Endodermal cell (in vitro differentiated cells): ENCODE measurements at regions not wholly inside any gene's neighbourhood (a gene's known extent, or its start where the extent isn't known, plus 50 kb on each side); places are given as distances from the start of the nearest gene placed in this dataset.
A peak's percentile ranks its signal among the peaks of the same experiment; 100 is the strongest.

Source experiments
- DNase-seq: peaks from one replicate; pipeline ENCODE4 v3.0.0-alpha.2; 2017
- H3K27ac ChIP-seq: 2 replicates; pipeline ENCODE4 v1.5.1; 2013; ENCODE audit warnings: mild to moderate bottlenecking, low read depth, low read length, moderate library complexity
- H3K27me3 ChIP-seq: 2 replicates; pipeline ENCODE4 v1.6.1; 2013; ENCODE audit warnings: mild to moderate bottlenecking, low read length, moderate library complexity; ENCODE audit not compliant: insufficient read depth, control insufficient read depth, poor library complexity, severe bottlenecking
- H3K36me3 ChIP-seq: 2 replicates; pipeline ENCODE4 v1.7.0; 2013; ENCODE audit warnings: mild to moderate bottlenecking, low read length, moderate library complexity; ENCODE audit not compliant: control insufficient read depth, insufficient read depth
- H3K4me1 ChIP-seq: one replicate; pipeline ENCODE4 v1.7.0; 2013; ENCODE audit warnings: low read length; ENCODE audit not compliant: control insufficient read depth, insufficient read depth
- H3K4me3 ChIP-seq: 2 replicates; pipeline ENCODE4 v1.5.1; 2013; ENCODE audit warnings: mild to moderate bottlenecking, low read length, moderate library complexity
- H3K9ac ChIP-seq: 2 replicates; pipeline ENCODE4 v1.6.1; 2013; ENCODE audit warnings: mild to moderate bottlenecking, low read length, moderate library complexity; ENCODE audit not compliant: poor library complexity, severe bottlenecking; ENCODE audit errors: extremely low read depth
- H3K9me3 ChIP-seq: 2 replicates; pipeline ENCODE4 v1.6.1; 2013; ENCODE audit warnings: mild to moderate bottlenecking, low read length, moderate library complexity; ENCODE audit not compliant: control insufficient read depth
- H3K27ac Mint-ChIP-seq: 2 replicates; pipeline ENCODE4 v1.8.0; 2020; ENCODE audit warnings: mixed read lengths
- H3K27me3 Mint-ChIP-seq: 2 replicates; pipeline ENCODE4 v1.8.0; 2021; ENCODE audit warnings: mild to moderate bottlenecking, mixed read lengths; ENCODE audit not compliant: insufficient read depth
- H3K36me3 Mint-ChIP-seq: 2 replicates; pipeline ENCODE4 v1.8.0; 2020; ENCODE audit warnings: low read depth, mixed read lengths
- H3K4me1 Mint-ChIP-seq: 2 replicates; pipeline ENCODE4 v1.8.0; 2020; ENCODE audit warnings: mixed read lengths
- H3K4me3 Mint-ChIP-seq: 2 replicates; pipeline ENCODE4 v1.8.0; 2020; ENCODE audit warnings: mild to moderate bottlenecking, moderate library complexity, mixed read lengths
- H3K9me3 Mint-ChIP-seq: 2 replicates; pipeline ENCODE4 v1.8.0; 2020; ENCODE audit warnings: mild to moderate bottlenecking, mixed read lengths
- CTCF ChIP-seq: fragments of 200-600 bp; sonication (generic); conservative IDR thresholded peaks from 2 replicates; pipeline ENCODE4 v1.5.0; 2021; ENCODE audit warnings: antibody characterized with exemption, mild to moderate bottlenecking
- WGBS, 2 experiments: methylation state at CpG; one replicate each; pipeline versions ENCODE4 v1.1.5 to v1.1.7; 2013; ENCODE audit warnings: missing lambda C conversion rate in 2 of 2, mixed read lengths in 1 of 2; ENCODE audit not compliant: insufficient coverage in 1 of 2, insufficient read length in 1 of 2; 5-methylcytosine and 5-hydroxymethylcytosine counted together

GRCh38 chr10:105844676-105845570 lies 1203.8 kb downstream of the SORCS3 start:
- H3K4me3 Mint-ChIP-seq: no peak overlapping the region
- TF ChIP-seq CTCF: no peak
- H3K4me1 Mint-ChIP-seq: peaks cover 10% of the 10 kb centered on the region
- peak; percentile 49 for DNase-seq
- H3K36me3 ChIP-seq: no peaks in the 10 kb centered on the region
- H3K9me3 ChIP-seq: no peaks in the 10 kb centered on the region
- H3K27me3 Mint-ChIP-seq: no peaks in the 10 kb centered on the region
- no peaks in the 10 kb centered on the region for H3K4me1 ChIP-seq
- WGBS, 2 experiments: 87 to 99% methylated on average over 6 to 12 of the region's 12 CpGs
- H3K9ac ChIP-seq: no peak overlapping the region
- H3K4me3 ChIP-seq: no peak overlapping the region
- no peaks in the 10 kb centered on the region for H3K36me3 Mint-ChIP-seq
- H3K27ac ChIP-seq: peak overlapping the region; percentile 12
- peaks cover 5% of the 10 kb centered on the region for H3K9me3 Mint-ChIP-seq
- H3K27me3 ChIP-seq: no peaks in the 10 kb centered on the region
- H3K27ac Mint-ChIP-seq: peak overlapping the region; percentile 42

DNA sequence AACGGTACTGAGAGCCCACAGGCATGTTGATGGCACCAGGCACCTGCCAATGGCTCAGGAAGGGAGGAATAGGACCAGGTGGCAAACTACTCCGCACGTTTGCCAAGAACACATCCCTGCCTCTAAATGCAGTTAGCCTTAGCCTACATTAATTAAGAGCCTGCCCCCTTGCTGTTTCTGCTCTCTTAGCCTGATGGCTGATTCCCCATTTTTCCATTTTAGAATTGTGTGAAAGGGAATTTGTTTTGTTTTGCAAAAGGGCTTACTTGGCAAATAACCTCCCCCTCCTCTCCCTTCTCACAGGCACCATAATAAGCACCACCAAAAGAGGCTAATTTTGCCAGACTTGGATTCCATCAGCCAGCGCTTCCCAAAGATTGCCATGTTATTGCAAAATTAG lies 1203.2 kb downstream of the SORCS3 start:
- no peak overlapping the region for H3K4me3 Mint-ChIP-seq
- H3K4me1 Mint-ChIP-seq: peaks cover 10% of the 10 kb centered on the region
- WGBS, 2 experiments: 79% methylated on average over 4 of the region's 4 CpGs; no CpG with 5 or more reads in 1 of the 2 experiments
- no peak overlapping the region for H3K27ac Mint-ChIP-seq
- H3K4me3 ChIP-seq: no peak overlapping the region
- H3K27ac ChIP-seq: peak overlapping the region; percentile 8
- no peak for TF ChIP-seq CTCF
- no peaks in the 10 kb centered on the region for H3K36me3 Mint-ChIP-seq
- H3K9me3 Mint-ChIP-seq: peaks cover 5% of the 10 kb centered on the region
- no peaks in the 10 kb centered on the region for H3K27me3 Mint-ChIP-seq
- no peak overlapping the region for H3K9ac ChIP-seq
- no peaks in the 10 kb centered on the region for H3K4me1 ChIP-seq
- no peaks in the 10 kb centered on the region for H3K36me3 ChIP-seq
- no peaks in the 10 kb centered on the region for H3K9me3 ChIP-seq
- no peaks in the 10 kb centered on the region for H3K27me3 ChIP-seq
- DNase-seq: peak; percentile 45

DNA sequence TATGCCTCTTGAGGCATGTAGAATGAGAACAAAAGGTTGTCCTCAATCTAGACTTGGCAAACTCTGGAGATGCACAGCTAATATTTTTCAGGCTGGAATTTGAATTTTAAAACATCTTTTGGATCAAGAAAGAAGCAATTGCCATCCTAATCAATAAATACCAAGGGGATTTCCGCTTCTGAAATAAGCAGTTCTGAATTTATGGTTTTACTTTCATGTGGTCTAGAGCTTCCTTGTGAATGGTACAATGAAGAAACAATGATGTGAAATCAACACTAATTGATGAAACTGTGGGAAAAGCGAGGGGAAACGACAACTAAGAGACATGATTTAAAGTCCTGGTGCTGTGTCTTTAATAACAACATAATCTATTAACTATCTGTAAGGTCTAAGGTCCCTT lies 1202.7 kb downstream of the SORCS3 start:
- no peak overlapping the region for H3K27ac ChIP-seq
- no peak overlapping the region for H3K27ac Mint-ChIP-seq
- H3K36me3 ChIP-seq: no peaks in the 10 kb centered on the region
- H3K4me3 Mint-ChIP-seq: no peak overlapping the region
- no peak for DNase-seq
- no peak overlapping the region for H3K9ac ChIP-seq
- no peak overlapping the region for H3K4me3 ChIP-seq
- no peaks in the 10 kb centered on the region for H3K9me3 ChIP-seq
- no peaks in the 10 kb centered on the region for H3K36me3 Mint-ChIP-seq
- H3K4me1 ChIP-seq: no peaks in the 10 kb centered on the region
- H3K9me3 Mint-ChIP-seq: peaks cover 5% of the 10 kb centered on the region
- 83% methylated on average over 3 of the region's 3 CpGs; no CpG with 5 or more reads in 1 of the 2 experiments for WGBS, 2 experiments
- no peaks in the 10 kb centered on the region for H3K27me3 ChIP-seq
- H3K4me1 Mint-ChIP-seq: peaks cover 10% of the 10 kb centered on the region
- no peaks in the 10 kb centered on the region for H3K27me3 Mint-ChIP-seq
- no peak for TF ChIP-seq CTCF
